ENCODE measurements at regions not wholly inside any gene's neighbourhood (a gene's known extent, or its start where the extent isn't known, plus 50 kb on each side); places are given as distances from the start of the nearest gene placed in this dataset.

DNA sequence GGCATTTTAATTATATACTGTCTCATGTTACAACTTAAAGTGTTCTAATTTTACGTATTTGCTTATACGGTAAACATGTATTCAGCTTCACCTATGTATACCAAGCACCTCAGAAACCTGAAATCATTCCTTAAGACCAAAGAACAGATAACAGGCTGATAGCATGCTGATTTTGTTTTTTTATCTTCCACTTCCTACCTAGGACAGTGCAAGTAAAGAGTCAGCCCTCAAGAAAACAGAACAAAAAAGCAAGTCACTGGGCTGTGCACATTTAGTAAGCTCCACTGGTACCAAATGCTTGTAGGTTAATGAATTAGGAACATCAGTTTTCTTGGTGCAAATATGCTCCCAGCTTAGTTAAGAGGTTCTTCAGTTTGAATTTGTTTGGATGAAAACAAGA lies 611.3 kb downstream of the VRK1 start:
- no peaks in the 10 kb centered on the region for H3K9me3 Mint-ChIP-seq (ENCODE audit: unreplicated experiment)
- no peaks in the 10 kb centered on the region for H3K36me3 Mint-ChIP-seq (ENCODE audit: low read depth, unreplicated experiment)
- H3K4me1 Mint-ChIP-seq (ENCODE audit: unreplicated experiment) = no peaks in the 10 kb centered on the region
- no peak overlapping the region for H3K27ac Mint-ChIP-seq (ENCODE audit: unreplicated experiment)
- no peak overlapping the region for H3K4me3 Mint-ChIP-seq (ENCODE audit: unreplicated experiment)
- TF ChIP-seq, protein P1, sequence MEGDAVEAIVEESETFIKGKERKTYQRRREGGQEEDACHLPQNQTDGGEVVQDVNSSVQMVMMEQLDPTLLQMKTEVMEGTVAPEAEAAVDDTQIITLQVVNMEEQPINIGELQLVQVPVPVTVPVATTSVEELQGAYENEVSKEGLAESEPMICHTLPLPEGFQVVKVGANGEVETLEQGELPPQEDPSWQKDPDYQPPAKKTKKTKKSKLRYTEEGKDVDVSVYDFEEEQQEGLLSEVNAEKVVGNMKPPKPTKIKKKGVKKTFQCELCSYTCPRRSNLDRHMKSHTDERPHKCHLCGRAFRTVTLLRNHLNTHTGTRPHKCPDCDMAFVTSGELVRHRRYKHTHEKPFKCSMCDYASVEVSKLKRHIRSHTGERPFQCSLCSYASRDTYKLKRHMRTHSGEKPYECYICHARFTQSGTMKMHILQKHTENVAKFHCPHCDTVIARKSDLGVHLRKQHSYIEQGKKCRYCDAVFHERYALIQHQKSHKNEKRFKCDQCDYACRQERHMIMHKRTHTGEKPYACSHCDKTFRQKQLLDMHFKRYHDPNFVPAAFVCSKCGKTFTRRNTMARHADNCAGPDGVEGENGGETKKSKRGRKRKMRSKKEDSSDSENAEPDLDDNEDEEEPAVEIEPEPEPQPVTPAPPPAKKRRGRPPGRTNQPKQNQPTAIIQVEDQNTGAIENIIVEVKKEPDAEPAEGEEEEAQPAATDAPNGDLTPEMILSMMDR (IDR thresholded peaks at IDR 0.05; ENCODE audit: unreplicated experiment) = no peak
- peaks cover 1% of the 10 kb centered on the region for H3K27me3 Mint-ChIP-seq (ENCODE audit: unreplicated experiment)
- no peak for DNase-seq (ENCODE audit: low spot score)

DNA sequence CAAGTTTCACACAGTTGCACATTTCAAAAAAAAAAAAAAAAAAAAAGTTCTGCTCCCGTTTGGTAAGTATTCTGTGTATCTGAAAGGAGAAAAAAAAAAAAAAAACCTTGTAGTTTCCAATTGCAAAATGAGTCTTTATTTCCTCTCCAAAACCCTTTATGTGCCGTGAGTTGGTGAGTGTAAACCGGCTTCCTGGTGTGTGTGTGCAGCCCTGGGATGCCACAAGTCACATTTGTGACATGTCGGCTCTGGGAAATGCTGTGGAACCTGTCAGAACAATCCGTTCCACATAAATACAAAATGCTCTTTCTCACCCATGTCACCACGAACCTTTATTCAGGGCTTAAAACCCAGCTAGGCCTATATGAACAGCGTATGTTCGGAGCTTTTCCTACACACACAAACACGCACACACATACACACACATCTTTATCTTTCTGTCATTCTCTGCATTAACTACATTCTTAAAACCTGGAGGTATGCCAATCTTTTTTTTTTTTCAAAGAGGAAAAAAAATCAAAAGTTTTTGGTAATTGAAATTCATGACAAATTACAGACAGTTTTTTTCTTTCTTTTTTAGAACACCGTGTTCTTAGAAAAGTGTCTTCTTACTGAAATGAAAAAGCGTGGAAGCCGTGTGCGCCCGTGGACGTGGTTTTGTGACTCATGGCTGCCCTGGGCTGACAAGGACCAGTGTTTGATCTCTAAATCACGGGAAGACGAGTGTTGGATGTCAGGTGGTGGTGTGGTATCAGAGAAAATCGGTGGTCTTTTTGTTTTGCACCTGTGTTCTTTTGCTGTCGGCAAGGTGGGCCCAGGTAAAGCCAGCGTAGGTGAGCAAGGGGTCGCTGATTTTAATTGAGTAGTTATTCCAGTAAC lies 612.0 kb downstream of the VRK1 start:
- peaks cover 6% of the 10 kb centered on the region for H3K4me1 Mint-ChIP-seq (ENCODE audit: unreplicated experiment)
- H3K27me3 Mint-ChIP-seq (ENCODE audit: unreplicated experiment) = peaks cover 1% of the 10 kb centered on the region
- TF ChIP-seq, protein P1 (IDR thresholded peaks at IDR 0.05; ENCODE audit: unreplicated experiment) = no peak
- no peak for DNase-seq (ENCODE audit: low spot score)
- H3K9me3 Mint-ChIP-seq (ENCODE audit: unreplicated experiment) = no peaks in the 10 kb centered on the region
- H3K4me3 Mint-ChIP-seq (ENCODE audit: unreplicated experiment) = no peak overlapping the region
- no peak overlapping the region for H3K27ac Mint-ChIP-seq (ENCODE audit: unreplicated experiment)
- no peaks in the 10 kb centered on the region for H3K36me3 Mint-ChIP-seq (ENCODE audit: low read depth, unreplicated experiment)

DNA sequence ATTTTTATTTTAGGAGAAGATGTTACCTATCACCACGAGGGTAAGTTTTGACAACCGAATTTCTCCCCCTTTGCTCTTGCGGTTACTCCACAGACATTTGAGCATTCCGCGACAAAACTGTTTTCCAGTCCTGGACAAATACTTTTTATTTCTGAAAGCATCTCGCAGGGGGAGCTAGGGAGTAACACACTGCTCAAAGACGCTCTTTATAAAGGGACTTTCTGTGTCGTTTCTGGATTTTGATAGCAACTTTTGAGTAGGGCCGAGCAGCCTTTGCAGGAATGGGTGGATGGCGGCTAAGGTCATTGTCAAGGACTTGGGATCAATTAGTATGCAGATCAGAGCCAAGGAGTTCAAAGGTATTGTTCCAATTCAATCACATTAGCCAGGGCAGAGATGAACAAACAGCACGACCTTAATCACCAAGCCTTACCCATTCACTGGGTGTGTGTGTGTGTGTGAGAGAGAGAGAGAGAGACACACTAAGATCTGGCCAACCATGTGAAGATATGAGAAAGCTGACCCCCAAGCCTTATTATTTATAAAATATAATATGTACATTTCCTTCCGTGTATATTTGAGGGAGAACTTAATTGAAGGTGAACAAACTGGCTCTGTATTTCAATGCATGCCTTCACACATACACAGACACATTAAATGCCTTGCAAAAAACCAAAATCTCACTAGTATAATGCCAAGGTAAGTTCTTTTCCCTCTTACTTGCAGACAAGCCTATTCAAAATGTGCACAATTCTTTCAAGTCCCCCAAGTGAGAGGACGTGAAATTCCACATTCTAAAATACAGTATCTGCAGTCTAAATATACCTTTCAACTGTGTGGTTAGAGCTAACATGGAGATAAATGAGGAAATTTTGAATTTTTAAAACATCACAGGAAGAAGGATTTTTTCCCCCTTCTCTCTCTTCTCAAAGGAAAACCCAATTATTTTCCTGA lies 613.8 kb downstream of the VRK1 start:
- no peaks in the 10 kb centered on the region for H3K9me3 Mint-ChIP-seq (ENCODE audit: unreplicated experiment)
- H3K36me3 Mint-ChIP-seq (ENCODE audit: low read depth, unreplicated experiment) = no peaks in the 10 kb centered on the region
- H3K4me3 Mint-ChIP-seq (ENCODE audit: unreplicated experiment) = no peak overlapping the region
- TF ChIP-seq, protein P1 (IDR thresholded peaks at IDR 0.05; ENCODE audit: unreplicated experiment) = no peak
- DNase-seq (ENCODE audit: low spot score) = no peak
- H3K27me3 Mint-ChIP-seq (ENCODE audit: unreplicated experiment) = peaks cover 3% of the 10 kb centered on the region
- H3K27ac Mint-ChIP-seq (ENCODE audit: unreplicated experiment) = no peak overlapping the region
- peaks cover 6% of the 10 kb centered on the region for H3K4me1 Mint-ChIP-seq (ENCODE audit: unreplicated experiment)

DNA sequence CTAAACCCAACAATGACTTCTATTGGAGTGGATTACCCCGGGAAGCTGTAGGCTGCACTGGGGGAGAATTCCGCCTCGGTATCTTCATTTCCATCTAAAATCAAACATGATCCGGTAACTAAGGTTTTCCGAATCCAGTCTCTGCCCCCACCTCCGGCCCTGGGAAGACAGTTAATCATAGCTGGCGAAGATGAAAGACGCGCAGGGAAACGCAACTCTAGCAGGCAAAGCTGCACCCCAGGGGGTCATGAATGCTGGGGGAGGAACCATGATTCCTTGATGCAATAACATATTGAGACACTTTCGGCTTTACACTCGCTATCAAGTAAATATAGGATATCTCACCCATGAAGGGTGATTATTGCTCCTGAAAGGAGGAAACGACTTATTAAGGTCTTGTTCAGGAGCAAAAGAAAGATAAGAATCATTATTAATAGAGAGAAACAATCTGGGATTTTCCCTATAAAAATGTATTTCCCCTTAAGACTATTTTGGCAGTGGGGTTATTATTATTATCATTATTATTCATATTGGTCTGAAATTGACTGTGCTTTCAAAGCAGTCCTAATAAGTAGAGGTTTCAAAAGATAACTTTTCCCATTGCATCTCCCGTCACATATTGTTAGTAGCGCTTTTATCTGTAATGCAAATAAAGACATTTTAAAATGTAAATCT lies 614.9 kb downstream of the VRK1 start:
- DNase-seq (ENCODE audit: low spot score) = peak; percentile 4
- no peaks in the 10 kb centered on the region for H3K36me3 Mint-ChIP-seq (ENCODE audit: low read depth, unreplicated experiment)
- peaks cover 3% of the 10 kb centered on the region for H3K27me3 Mint-ChIP-seq (ENCODE audit: unreplicated experiment)
- H3K9me3 Mint-ChIP-seq (ENCODE audit: unreplicated experiment) = no peaks in the 10 kb centered on the region
- peaks cover 6% of the 10 kb centered on the region for H3K4me1 Mint-ChIP-seq (ENCODE audit: unreplicated experiment)
- H3K4me3 Mint-ChIP-seq (ENCODE audit: unreplicated experiment) = no peak overlapping the region
- TF ChIP-seq, protein P1 (IDR thresholded peaks at IDR 0.05; ENCODE audit: unreplicated experiment) = no peak
- H3K27ac Mint-ChIP-seq (ENCODE audit: unreplicated experiment) = no peak overlapping the region
